DND-41 (cell line): ENCODE measurements at regions not wholly inside any gene's neighbourhood (a gene's known extent, or its start where the extent isn't known, plus 50 kb on each side); places are given as distances from the start of the nearest gene placed in this dataset.

ENCODE experiments used
- EZH2 ChIP-seq: IDR thresholded peaks from 3 replicates; pipeline ENCODE4 v1.6.1; 2012; ENCODE audit warnings: borderline replicate concordance, low read depth, mild to moderate bottlenecking, moderate library complexity, low read length, inconsistent platforms; ENCODE audit not compliant: severe bottlenecking
- TF ChIP-seq, protein P1 (sequence below): IDR thresholded peaks from 2 replicates; pipeline ENCODE4 v1.5.1; 2012; ENCODE audit warnings: borderline replicate concordance, low read length, moderate library complexity, mild to moderate bottlenecking; ENCODE audit not compliant: poor library complexity, severe bottlenecking; ENCODE audit errors: extremely low read depth

DNA sequence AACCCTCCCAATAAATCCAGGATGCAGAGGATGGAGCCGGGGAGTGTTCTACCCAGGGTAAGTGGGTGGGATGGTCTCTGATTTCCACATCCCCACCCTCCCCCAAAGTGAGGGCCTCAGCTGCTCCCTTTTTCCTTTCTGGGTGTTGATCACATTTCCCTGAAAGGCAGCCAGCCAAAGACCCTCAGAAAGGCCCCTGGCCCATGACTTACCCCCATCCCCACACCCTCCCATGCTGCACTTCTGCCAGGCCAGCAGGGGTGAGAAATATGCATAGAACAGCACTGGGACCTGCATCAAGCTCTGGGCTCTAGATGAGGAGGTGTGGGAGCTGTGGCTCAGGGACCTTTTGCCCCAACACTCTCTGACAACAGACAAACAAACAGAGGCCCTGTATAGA, 927.3 kb upstream of the ZNF722 start:
- TF ChIP-seq EZH2, result no peak
- TF ChIP-seq, protein P1, sequence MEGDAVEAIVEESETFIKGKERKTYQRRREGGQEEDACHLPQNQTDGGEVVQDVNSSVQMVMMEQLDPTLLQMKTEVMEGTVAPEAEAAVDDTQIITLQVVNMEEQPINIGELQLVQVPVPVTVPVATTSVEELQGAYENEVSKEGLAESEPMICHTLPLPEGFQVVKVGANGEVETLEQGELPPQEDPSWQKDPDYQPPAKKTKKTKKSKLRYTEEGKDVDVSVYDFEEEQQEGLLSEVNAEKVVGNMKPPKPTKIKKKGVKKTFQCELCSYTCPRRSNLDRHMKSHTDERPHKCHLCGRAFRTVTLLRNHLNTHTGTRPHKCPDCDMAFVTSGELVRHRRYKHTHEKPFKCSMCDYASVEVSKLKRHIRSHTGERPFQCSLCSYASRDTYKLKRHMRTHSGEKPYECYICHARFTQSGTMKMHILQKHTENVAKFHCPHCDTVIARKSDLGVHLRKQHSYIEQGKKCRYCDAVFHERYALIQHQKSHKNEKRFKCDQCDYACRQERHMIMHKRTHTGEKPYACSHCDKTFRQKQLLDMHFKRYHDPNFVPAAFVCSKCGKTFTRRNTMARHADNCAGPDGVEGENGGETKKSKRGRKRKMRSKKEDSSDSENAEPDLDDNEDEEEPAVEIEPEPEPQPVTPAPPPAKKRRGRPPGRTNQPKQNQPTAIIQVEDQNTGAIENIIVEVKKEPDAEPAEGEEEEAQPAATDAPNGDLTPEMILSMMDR, result no peak
